Erythroblast (primary cell): ENCODE measurements at regions not wholly inside any gene's neighbourhood (a gene's known extent, or its start where the extent isn't known, plus 50 kb on each side); places are given as distances from the start of the nearest gene placed in this dataset.

Source experiments
- GATA1 ChIP-seq: IDR thresholded peaks from 2 replicates; pipeline ENCODE4 v1.6.1; 2011; ENCODE audit warnings: low read depth, mild to moderate bottlenecking, control low read depth, low read length, moderate library complexity
- POLR2A ChIP-seq: IDR thresholded peaks from 2 replicates; pipeline ENCODE4 v1.6.1; 2011; ENCODE audit warnings: mild to moderate bottlenecking, low read length

GRCh38 chr11:20249796-20250195 is 89.5 kb upstream of the DBX1 start:
- TF ChIP-seq GATA1 (no peak), POLR2A (no peak)
